Natural killer cell (primary cell): ENCODE measurements at regions not wholly inside any gene's neighbourhood (a gene's known extent, or its start where the extent isn't known, plus 50 kb on each side); places are given as distances from the start of the nearest gene placed in this dataset.

Source experiments
- ATAC-seq, 3 donors: fragments of 150-1000 bp in 2 of 3; fragments of 200-7000 bp in 1 of 3; cut with Tn5 transposase; 1 replicate in 1 of 3; 2 replicates in 2 of 3; pipeline ENCODE4 v1.10.0; 2021; ENCODE audit warnings: mild to moderate bottlenecking in 2 of 3, moderate library complexity in 2 of 3
- DNase-seq, 2 donors: peaks; one replicate each; pipeline versions ENCODE4 v3.0.0 to v3.0.0-alpha.2; 2013 to 2021; ENCODE audit warnings: mixed read lengths in 1 of 2
- H3K27ac ChIP-seq: one replicate; pipeline ENCODE4 v1.5.1; 2013; ENCODE audit warnings: mild to moderate bottlenecking, low read length
- H3K27me3 ChIP-seq: one replicate; pipeline ENCODE4 v1.6.1; 2013; ENCODE audit warnings: low read length; ENCODE audit not compliant: control insufficient read depth, insufficient read depth
- H3K36me3 ChIP-seq: one replicate; pipeline ENCODE4 v1.6.1; 2013; ENCODE audit warnings: low read length; ENCODE audit not compliant: control insufficient read depth, insufficient read depth
- H3K4me1 ChIP-seq: one replicate; pipeline ENCODE4 v1.6.1; 2013; ENCODE audit warnings: low read length; ENCODE audit not compliant: control insufficient read depth, insufficient read depth
- H3K4me3 ChIP-seq: one replicate; pipeline ENCODE4 v1.5.1; 2013; ENCODE audit warnings: low read length
- H3K9me3 ChIP-seq: one replicate; pipeline ENCODE4 v1.6.1; 2013; ENCODE audit warnings: low read length; ENCODE audit not compliant: control insufficient read depth, insufficient read depth
- H3K27ac Mint-ChIP-seq, 2 donors: one replicate each; pipeline ENCODE4 v1.8.0; 2022; ENCODE audit warnings: mild to moderate bottlenecking in 2 of 2, mixed read lengths in 2 of 2, moderate library complexity in 1 of 2
- H3K27me3 Mint-ChIP-seq, 2 donors: one replicate each; pipeline ENCODE4 v1.8.0; 2022; ENCODE audit warnings: low read depth in 2 of 2, mixed read lengths in 2 of 2
- H3K36me3 Mint-ChIP-seq: one replicate; pipeline ENCODE4 v1.8.0; 2022; ENCODE audit warnings: mixed read lengths
- H3K4me1 Mint-ChIP-seq, 2 donors: one replicate each; pipeline ENCODE4 v1.8.0; 2022; ENCODE audit warnings: mixed read lengths in 2 of 2
- H3K4me3 Mint-ChIP-seq: one replicate; pipeline ENCODE4 v1.8.0; 2022; ENCODE audit warnings: mild to moderate bottlenecking, moderate library complexity, mixed read lengths
- H3K9me3 Mint-ChIP-seq, 2 donors: one replicate each; pipeline ENCODE4 v1.8.0; 2022; ENCODE audit warnings: mixed read lengths in 2 of 2
- CTCF ChIP-seq: fragments of 200-600 bp; IDR thresholded peaks from one replicate; pipeline ENCODE4 v1.8.0; 2022; ENCODE audit warnings: antibody characterized with exemption
- WGBS: methylation state at CpG from one replicate; pipeline ENCODE4 v1.1.7; 2013; ENCODE audit warnings: missing lambda C conversion rate; ENCODE audit not compliant: insufficient coverage; 5-methylcytosine and 5-hydroxymethylcytosine counted together
- intact Hi-C: fragments of 100-400 bp; cut with micrococcal nuclease; formaldehyde crosslinking; loops from one replicate; pipeline ENCODE4 v1.14.2; 2022

DNA sequence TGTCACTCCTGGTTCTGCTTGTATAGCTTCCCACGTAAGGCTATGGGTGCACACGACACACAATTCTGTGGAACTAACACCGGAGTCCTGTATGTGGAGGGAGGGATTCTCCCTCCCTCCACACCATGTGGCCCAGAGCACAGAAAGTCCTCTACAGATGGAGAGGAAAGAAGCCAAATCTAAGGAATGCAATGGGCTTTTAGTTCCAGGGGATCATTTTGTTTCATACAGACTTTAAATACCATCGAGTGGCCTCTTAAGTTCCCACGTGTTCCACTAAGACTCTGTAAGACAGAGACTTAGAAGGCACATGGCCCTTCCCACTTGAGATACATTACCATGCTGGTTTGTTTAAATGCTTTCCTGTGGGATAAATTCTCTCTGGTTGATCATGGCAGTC, 156.0 kb downstream of the TGFB2 start:
- H3K4me1 Mint-ChIP-seq = peaks cover 0 to 5% of the 10 kb centered on the region in 2 donors
- H3K9me3 Mint-ChIP-seq = peaks cover 0 to 6% of the 10 kb centered on the region in 2 donors
- no peak overlapping the region for H3K4me3 Mint-ChIP-seq
- TF ChIP-seq CTCF = no peak
- H3K27ac Mint-ChIP-seq = no peak overlapping the region
- no peak overlapping the region for H3K4me3 ChIP-seq
- no peaks in the 10 kb centered on the region for H3K9me3 ChIP-seq
- H3K4me1 ChIP-seq = no peaks in the 10 kb centered on the region
- H3K27me3 Mint-ChIP-seq = no peaks in the 10 kb centered on the region
- intact Hi-C loops = no loop called here
- no peaks in the 10 kb centered on the region for H3K36me3 ChIP-seq
- DNase-seq (no peak), ATAC-seq (no peak)
- H3K27ac ChIP-seq = no peak overlapping the region
- WGBS = 90% methylated on average over 2 of the region's 5 CpGs
- H3K27me3 ChIP-seq = no peaks in the 10 kb centered on the region
- H3K36me3 Mint-ChIP-seq = no peaks in the 10 kb centered on the region

- no peak overlapping the region for H3K4me3 ChIP-seq
- H3K36me3 Mint-ChIP-seq = peaks cover 5% of the 10 kb centered on the region
- ATAC-seq (no peak), DNase-seq (no peak)
- TF ChIP-seq CTCF = no peak
- no peaks in the 10 kb centered on the region for H3K36me3 ChIP-seq
- no peaks in the 10 kb centered on the region for H3K4me1 ChIP-seq
- H3K27me3 Mint-ChIP-seq = no peaks in the 10 kb centered on the region
- H3K27ac ChIP-seq = no peak overlapping the region
- intact Hi-C loops = no loop called here
- WGBS = 79% methylated on average over 2 of the region's 2 CpGs
- no peaks in the 10 kb centered on the region for H3K27me3 ChIP-seq
- H3K9me3 Mint-ChIP-seq = peaks cover 6 to 12% of the 10 kb centered on the region in 2 donors
- H3K9me3 ChIP-seq = peaks cover 1% of the 10 kb centered on the region
- H3K4me3 Mint-ChIP-seq = no peak overlapping the region
- H3K27ac Mint-ChIP-seq = no peak overlapping the region
- peaks cover 0 to 5% of the 10 kb centered on the region in 2 donors for H3K4me1 Mint-ChIP-seq
Measured at GRCh38 chr1:218502383-218502782, 157.2 kb downstream of the TGFB2 start.

DNA sequence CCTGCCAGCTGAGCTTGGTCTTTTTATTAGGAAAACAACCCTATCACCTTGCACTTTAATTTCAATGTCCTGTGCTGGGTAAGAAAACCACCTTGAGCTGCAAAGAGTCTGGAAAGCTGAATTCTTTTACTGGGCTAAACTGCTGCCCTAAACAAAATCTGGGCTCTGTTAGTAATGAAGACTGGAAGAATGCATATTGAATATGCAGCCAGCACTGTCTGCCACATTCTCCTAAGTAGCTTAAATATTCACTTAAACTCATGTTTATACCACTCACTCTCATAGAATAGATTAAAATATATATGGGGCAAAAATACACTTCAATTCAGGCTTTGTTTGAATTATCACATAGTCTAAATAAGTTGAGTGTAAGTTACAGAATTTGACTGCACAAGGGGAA, 158.0 kb downstream of the TGFB2 start:
- no peak overlapping the region for H3K27ac Mint-ChIP-seq
- H3K27me3 Mint-ChIP-seq = no peaks in the 10 kb centered on the region
- Histone ChIP-seq H3K4me3 (no peak overlapping the region), H3K9me3 (peaks cover 5% of the 10 kb centered on the region), H3K4me1 (no peaks in the 10 kb centered on the region), H3K27me3 (no peaks in the 10 kb centered on the region), H3K36me3 (no peaks in the 10 kb centered on the region), H3K27ac (no peak overlapping the region)
- intact Hi-C loops = no loop called here
- peaks cover 5% of the 10 kb centered on the region for H3K36me3 Mint-ChIP-seq
- H3K9me3 Mint-ChIP-seq = peaks cover 6 to 12% of the 10 kb centered on the region in 2 donors
- DNase-seq = no peak
- no peak for ATAC-seq
- TF ChIP-seq CTCF = no peak
- peaks cover 0 to 5% of the 10 kb centered on the region in 2 donors for H3K4me1 Mint-ChIP-seq
- H3K4me3 Mint-ChIP-seq = no peak overlapping the region

GRCh38 chr1:218507355-218508002, 162.3 kb downstream of the TGFB2 start:
- intact Hi-C loops = no loop called here
- 87% methylated on average over 2 of the region's 2 CpGs for WGBS

More at GRCh38 chr1:218507355-218508002, 162.3 kb downstream of the TGFB2 start:
- H3K4me1 ChIP-seq = no peaks in the 10 kb centered on the region
- H3K9me3 ChIP-seq = peaks cover 5% of the 10 kb centered on the region
- peaks cover 5% of the 10 kb centered on the region for H3K36me3 Mint-ChIP-seq
- peaks cover 12% of the 10 kb centered on the region in 2 donors for H3K9me3 Mint-ChIP-seq
- no peaks in the 10 kb centered on the region for H3K27me3 ChIP-seq
- no peak overlapping the region for H3K4me3 ChIP-seq
- no peaks in the 10 kb centered on the region for H3K36me3 ChIP-seq
- ATAC-seq (no peak), DNase-seq (no peak)
- H3K27ac ChIP-seq = no peak overlapping the region
- no peaks in the 10 kb centered on the region for H3K27me3 Mint-ChIP-seq
- H3K4me3 Mint-ChIP-seq = no peak overlapping the region
- no peaks in the 10 kb centered on the region for H3K4me1 Mint-ChIP-seq
- H3K27ac Mint-ChIP-seq = no peak overlapping the region
- TF ChIP-seq CTCF = no peak
